MM.1S (cell line): ENCODE measurements at regions not wholly inside any gene's neighbourhood (a gene's known extent, or its start where the extent isn't known, plus 50 kb on each side); places are given as distances from the start of the nearest gene placed in this dataset.

Experiments used
- EZH2 ChIP-seq: fragments of 300-600 bp; sonication (generic); optimal IDR thresholded peaks from 2 replicates; pipeline ENCODE3; 2017; ENCODE audit warnings: low read depth, mild to moderate bottlenecking, antibody characterized with exemption, low read length, mixed read lengths
- EZH2phosphoT487 ChIP-seq: fragments of 300-600 bp; sonication (generic); IDR thresholded peaks from 2 replicates; pipeline ENCODE4 v1.6.1; 2018; ENCODE audit warnings: antibody characterized with exemption, low read length
- TF ChIP-seq, protein P1 (sequence below): fragments of 300-600 bp; sonication (generic); IDR thresholded peaks from 2 replicates; pipeline ENCODE4 v1.5.1; 2016; ENCODE audit warnings: antibody characterized with exemption, low read length, mixed read lengths

DNA sequence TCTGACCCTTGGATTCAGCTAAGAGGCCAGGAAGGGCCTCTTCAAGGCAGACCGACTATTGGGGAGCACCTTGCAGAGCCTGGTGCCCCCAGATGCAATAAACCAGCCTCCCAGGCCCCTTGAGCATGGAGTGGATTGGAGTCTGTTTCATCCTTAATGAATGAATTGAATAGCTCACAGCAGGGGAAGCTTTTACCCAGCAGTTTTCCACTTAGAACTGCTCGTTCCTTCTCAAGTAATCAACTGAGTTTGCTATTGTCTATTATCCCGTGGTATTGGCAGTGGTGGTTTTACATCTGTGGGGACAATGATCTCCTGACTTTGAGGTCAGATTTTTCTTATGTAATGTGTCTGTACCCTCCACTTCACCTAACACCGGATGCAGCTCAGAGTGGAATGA is 197.6 kb downstream of the AACS start:
- TF ChIP-seq, protein P1, sequence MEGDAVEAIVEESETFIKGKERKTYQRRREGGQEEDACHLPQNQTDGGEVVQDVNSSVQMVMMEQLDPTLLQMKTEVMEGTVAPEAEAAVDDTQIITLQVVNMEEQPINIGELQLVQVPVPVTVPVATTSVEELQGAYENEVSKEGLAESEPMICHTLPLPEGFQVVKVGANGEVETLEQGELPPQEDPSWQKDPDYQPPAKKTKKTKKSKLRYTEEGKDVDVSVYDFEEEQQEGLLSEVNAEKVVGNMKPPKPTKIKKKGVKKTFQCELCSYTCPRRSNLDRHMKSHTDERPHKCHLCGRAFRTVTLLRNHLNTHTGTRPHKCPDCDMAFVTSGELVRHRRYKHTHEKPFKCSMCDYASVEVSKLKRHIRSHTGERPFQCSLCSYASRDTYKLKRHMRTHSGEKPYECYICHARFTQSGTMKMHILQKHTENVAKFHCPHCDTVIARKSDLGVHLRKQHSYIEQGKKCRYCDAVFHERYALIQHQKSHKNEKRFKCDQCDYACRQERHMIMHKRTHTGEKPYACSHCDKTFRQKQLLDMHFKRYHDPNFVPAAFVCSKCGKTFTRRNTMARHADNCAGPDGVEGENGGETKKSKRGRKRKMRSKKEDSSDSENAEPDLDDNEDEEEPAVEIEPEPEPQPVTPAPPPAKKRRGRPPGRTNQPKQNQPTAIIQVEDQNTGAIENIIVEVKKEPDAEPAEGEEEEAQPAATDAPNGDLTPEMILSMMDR = no peak
- no peak for TF ChIP-seq EZH2
- TF ChIP-seq EZH2phosphoT487 = no peak
